WTC11 (cell line): ENCODE measurements at regions not wholly inside any gene's neighbourhood (a gene's known extent, or its start where the extent isn't known, plus 50 kb on each side); places are given as distances from the start of the nearest gene placed in this dataset.

Source experiments
- ATAC-seq: fragments of 200-7000 bp; cut with Tn5 transposase; 2 replicates; pipeline ENCODE4 v1.10.0; 2021; ENCODE audit warnings: mild to moderate bottlenecking, moderate library complexity
- CTCF ChIA-PET: fragments of 300-600 bp; sonication (Branson Sonifier 250); formaldehyde crosslinking; loops from one replicate; lab custom pipeline; 2021; ENCODE audit warnings: antibody characterized with exemption; lab: Charles Lee
- POLR2A ChIA-PET: fragments of 350-600 bp; sonication (Branson Sonifier 250); formaldehyde crosslinking; loops from one replicate; lab custom pipeline; 2021; ENCODE audit warnings: antibody characterized with exemption; lab: Charles Lee
- DNase-seq: peaks from one replicate; pipeline ENCODE4 v3.0.0; 2021; ENCODE audit warnings: low spot score
- H3K27ac Mint-ChIP-seq: 2 replicates; pipeline ENCODE4 v1.8.0; 2021; ENCODE audit warnings: mixed read lengths
- H3K27me3 Mint-ChIP-seq: 2 replicates; pipeline ENCODE4 v1.8.0; 2021; ENCODE audit warnings: low read depth, mild to moderate bottlenecking, moderate library complexity, mixed read lengths
- H3K36me3 Mint-ChIP-seq: 2 replicates; pipeline ENCODE4 v1.8.0; 2021; ENCODE audit warnings: mixed read lengths
- H3K4me1 Mint-ChIP-seq: 2 replicates; pipeline ENCODE4 v1.8.0; 2022; ENCODE audit warnings: mixed read lengths
- H3K4me3 Mint-ChIP-seq: 2 replicates; pipeline ENCODE4 v1.8.0; 2021; ENCODE audit warnings: mild to moderate bottlenecking, moderate library complexity, mixed read lengths
- H3K9me3 Mint-ChIP-seq: 2 replicates; pipeline ENCODE4 v1.8.0; 2021; ENCODE audit warnings: mixed read lengths
- EMX1 ChIP-seq: fragments of 250-450 bp; sonication (Bioruptor Pico); IDR thresholded peaks from 2 replicates; pipeline ENCODE4 v1.8.0; 2021; ENCODE audit warnings: mild to moderate bottlenecking
- GRHL2 ChIP-seq: fragments of 250-450 bp; sonication (Bioruptor Pico); IDR thresholded peaks from 2 replicates; pipeline ENCODE4 v1.8.0; 2022; ENCODE audit warnings: mild to moderate bottlenecking, moderate library complexity; ENCODE audit not compliant: insufficient replicate concordance, severe bottlenecking
- NFYB ChIP-seq: sonication (generic); formaldehyde crosslinking; conservative IDR thresholded peaks from 2 replicates; pipeline ENCODE4 v1.8.0; 2022; ENCODE audit warnings: low read depth, missing genetic modification reagents
- TEAD4 ChIP-seq: sonication (generic); formaldehyde crosslinking; IDR thresholded peaks from 2 replicates; pipeline ENCODE4 v1.8.0; 2022; ENCODE audit warnings: mild to moderate bottlenecking, missing genetic modification reagents
- ZNF317 ChIP-seq: sonication (generic); formaldehyde crosslinking; IDR thresholded peaks from 2 replicates; pipeline ENCODE4 v1.8.1; 2023; ENCODE audit warnings: low read depth, mild to moderate bottlenecking, moderate library complexity, missing genetic modification reagents, borderline replicate concordance
- TF ChIP-seq, protein P1 (sequence below): sonication (generic); formaldehyde crosslinking; IDR thresholded peaks from 2 replicates; pipeline ENCODE4 v1.8.0; 2023; ENCODE audit warnings: mild to moderate bottlenecking, missing genetic modification reagents
- TF ChIP-seq, protein P2 (sequence below): sonication (generic); formaldehyde crosslinking; IDR thresholded peaks from 2 replicates; pipeline ENCODE4 v1.8.1; 2023; ENCODE audit warnings: mild to moderate bottlenecking, missing genetic modification reagents
- TF ChIP-seq, protein P3 (sequence below): sonication (generic); formaldehyde crosslinking; IDR thresholded peaks from 2 replicates; pipeline ENCODE4 v1.8.0; 2022; ENCODE audit warnings: mild to moderate bottlenecking, missing genetic modification reagents
- TF ChIP-seq, protein P4 (sequence below): sonication (generic); formaldehyde crosslinking; IDR thresholded peaks from 2 replicates; pipeline ENCODE4 v1.8.0; 2022; ENCODE audit warnings: missing genetic modification reagents

DNA sequence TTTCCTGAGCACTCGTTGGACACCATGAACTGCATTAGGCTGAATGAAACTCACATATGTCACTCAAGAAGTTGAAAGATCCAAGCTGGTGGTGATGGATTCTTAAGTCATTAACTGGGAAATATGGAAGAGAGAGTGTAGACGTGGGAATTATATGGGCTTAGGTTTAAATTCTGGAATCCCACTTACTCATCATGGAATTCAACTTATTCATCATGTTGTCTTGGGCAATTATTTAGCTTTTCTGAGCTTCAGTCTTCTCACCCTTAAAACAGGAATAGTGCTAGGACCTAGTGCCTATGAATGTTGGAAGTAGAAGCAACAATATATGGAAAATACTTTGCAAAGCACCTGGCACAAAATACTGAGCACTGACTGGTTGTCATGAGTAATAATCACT, 292.4 kb upstream of the TBX3 start:
- Mint-ChIP-seq H3K4me1 (no peaks in the 10 kb centered on the region), H3K36me3 (no peaks in the 10 kb centered on the region), H3K9me3 (0 out of 2 replicates have a peak, but pooled peaks cover 4% of the 10 kb centered on the region), H3K27me3 (no peaks in the 10 kb centered on the region; the same call in 1 of the 2 replicates)
- ATAC-seq (no peak), DNase-seq (no peak)
- TF ChIP-seq, protein P1, sequence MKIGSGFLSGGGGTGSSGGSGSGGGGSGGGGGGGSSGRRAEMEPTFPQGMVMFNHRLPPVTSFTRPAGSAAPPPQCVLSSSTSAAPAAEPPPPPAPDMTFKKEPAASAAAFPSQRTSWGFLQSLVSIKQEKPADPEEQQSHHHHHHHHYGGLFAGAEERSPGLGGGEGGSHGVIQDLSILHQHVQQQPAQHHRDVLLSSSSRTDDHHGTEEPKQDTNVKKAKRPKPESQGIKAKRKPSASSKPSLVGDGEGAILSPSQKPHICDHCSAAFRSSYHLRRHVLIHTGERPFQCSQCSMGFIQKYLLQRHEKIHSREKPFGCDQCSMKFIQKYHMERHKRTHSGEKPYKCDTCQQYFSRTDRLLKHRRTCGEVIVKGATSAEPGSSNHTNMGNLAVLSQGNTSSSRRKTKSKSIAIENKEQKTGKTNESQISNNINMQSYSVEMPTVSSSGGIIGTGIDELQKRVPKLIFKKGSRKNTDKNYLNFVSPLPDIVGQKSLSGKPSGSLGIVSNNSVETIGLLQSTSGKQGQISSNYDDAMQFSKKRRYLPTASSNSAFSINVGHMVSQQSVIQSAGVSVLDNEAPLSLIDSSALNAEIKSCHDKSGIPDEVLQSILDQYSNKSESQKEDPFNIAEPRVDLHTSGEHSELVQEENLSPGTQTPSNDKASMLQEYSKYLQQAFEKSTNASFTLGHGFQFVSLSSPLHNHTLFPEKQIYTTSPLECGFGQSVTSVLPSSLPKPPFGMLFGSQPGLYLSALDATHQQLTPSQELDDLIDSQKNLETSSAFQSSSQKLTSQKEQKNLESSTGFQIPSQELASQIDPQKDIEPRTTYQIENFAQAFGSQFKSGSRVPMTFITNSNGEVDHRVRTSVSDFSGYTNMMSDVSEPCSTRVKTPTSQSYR (CRISPR knock-in tag): no peak
- TF ChIP-seq, protein P2, sequence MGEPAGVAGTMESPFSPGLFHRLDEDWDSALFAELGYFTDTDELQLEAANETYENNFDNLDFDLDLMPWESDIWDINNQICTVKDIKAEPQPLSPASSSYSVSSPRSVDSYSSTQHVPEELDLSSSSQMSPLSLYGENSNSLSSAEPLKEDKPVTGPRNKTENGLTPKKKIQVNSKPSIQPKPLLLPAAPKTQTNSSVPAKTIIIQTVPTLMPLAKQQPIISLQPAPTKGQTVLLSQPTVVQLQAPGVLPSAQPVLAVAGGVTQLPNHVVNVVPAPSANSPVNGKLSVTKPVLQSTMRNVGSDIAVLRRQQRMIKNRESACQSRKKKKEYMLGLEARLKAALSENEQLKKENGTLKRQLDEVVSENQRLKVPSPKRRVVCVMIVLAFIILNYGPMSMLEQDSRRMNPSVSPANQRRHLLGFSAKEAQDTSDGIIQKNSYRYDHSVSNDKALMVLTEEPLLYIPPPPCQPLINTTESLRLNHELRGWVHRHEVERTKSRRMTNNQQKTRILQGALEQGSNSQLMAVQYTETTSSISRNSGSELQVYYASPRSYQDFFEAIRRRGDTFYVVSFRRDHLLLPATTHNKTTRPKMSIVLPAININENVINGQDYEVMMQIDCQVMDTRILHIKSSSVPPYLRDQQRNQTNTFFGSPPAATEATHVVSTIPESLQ (CRISPR knock-in tag): no peak
- TF ChIP-seq ZNF317 (CRISPR knock-in tag) (no peak), GRHL2 (no peak), EMX1 (CRISPR knock-in tag) (no peak)
- TF ChIP-seq, protein P3, sequence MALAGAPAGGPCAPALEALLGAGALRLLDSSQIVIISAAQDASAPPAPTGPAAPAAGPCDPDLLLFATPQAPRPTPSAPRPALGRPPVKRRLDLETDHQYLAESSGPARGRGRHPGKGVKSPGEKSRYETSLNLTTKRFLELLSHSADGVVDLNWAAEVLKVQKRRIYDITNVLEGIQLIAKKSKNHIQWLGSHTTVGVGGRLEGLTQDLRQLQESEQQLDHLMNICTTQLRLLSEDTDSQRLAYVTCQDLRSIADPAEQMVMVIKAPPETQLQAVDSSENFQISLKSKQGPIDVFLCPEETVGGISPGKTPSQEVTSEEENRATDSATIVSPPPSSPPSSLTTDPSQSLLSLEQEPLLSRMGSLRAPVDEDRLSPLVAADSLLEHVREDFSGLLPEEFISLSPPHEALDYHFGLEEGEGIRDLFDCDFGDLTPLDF (CRISPR knock-in tag): no peak
- TF ChIP-seq, all 79 proteins: peak for 0
- Mint-ChIP-seq H3K4me3 (no peak overlapping the region), H3K27ac (no peak overlapping the region)
- POLR2A ChIA-PET: no interaction called here
- CTCF ChIA-PET: no interaction called here

DNA sequence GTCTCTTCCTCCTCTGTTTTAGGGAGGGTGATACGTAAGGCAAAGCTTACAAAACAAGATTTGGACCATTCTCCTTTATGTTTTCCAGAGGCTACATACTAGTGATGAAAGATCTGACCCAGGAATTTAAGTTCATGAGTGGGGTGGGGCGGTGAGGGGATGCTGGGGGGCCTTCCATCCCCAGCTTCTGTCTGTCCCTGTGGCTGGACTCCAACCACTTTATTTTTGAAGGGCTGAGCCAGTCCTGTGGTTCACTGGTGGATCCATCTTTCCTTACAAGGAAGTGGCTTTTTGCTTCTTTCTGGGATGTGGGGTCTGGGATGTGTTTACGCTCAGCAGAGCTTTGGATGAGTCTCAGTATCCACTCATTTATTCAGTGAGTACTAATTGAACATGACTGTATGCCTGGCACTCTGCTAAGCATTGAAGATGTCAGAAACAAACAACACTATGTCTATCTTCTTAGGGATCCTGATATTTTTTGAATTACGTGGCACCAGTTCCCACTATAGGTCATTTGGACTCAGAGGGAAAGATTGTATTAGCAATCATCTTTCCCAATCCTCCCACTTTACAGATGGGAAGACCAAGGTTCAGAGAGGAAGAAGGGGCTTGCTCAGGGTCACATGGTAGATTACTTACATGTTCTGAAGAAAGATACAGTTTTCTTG, 291.8 kb upstream of the TBX3 start:
- Mint-ChIP-seq H3K36me3 (no peaks in the 10 kb centered on the region), H3K4me1 (no peaks in the 10 kb centered on the region), H3K27ac (no peak overlapping the region), H3K27me3 (no peaks in the 10 kb centered on the region; the same call in 1 of the 2 replicates), H3K4me3 (no peak overlapping the region), H3K9me3 (peaks cover 7% of the 10 kb centered on the region; the same call in 1 of the 2 replicates)
- TF ChIP-seq, protein P4, sequence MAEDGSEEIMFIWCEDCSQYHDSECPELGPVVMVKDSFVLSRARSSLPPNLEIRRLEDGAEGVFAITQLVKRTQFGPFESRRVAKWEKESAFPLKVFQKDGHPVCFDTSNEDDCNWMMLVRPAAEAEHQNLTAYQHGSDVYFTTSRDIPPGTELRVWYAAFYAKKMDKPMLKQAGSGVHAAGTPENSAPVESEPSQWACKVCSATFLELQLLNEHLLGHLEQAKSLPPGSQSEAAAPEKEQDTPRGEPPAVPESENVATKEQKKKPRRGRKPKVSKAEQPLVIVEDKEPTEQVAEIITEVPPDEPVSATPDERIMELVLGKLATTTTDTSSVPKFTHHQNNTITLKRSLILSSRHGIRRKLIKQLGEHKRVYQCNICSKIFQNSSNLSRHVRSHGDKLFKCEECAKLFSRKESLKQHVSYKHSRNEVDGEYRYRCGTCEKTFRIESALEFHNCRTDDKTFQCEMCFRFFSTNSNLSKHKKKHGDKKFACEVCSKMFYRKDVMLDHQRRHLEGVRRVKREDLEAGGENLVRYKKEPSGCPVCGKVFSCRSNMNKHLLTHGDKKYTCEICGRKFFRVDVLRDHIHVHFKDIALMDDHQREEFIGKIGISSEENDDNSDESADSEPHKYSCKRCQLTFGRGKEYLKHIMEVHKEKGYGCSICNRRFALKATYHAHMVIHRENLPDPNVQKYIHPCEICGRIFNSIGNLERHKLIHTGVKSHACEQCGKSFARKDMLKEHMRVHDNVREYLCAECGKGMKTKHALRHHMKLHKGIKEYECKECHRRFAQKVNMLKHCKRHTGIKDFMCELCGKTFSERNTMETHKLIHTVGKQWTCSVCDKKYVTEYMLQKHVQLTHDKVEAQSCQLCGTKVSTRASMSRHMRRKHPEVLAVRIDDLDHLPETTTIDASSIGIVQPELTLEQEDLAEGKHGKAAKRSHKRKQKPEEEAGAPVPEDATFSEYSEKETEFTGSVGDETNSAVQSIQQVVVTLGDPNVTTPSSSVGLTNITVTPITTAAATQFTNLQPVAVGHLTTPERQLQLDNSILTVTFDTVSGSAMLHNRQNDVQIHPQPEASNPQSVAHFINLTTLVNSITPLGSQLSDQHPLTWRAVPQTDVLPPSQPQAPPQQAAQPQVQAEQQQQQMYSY (CRISPR knock-in tag): no peak
- no peak for TF ChIP-seq NFYB (CRISPR knock-in tag)
- CTCF ChIA-PET: no interaction called here
- POLR2A ChIA-PET: no interaction called here
- no peak for ATAC-seq
- no peak for DNase-seq

DNA sequence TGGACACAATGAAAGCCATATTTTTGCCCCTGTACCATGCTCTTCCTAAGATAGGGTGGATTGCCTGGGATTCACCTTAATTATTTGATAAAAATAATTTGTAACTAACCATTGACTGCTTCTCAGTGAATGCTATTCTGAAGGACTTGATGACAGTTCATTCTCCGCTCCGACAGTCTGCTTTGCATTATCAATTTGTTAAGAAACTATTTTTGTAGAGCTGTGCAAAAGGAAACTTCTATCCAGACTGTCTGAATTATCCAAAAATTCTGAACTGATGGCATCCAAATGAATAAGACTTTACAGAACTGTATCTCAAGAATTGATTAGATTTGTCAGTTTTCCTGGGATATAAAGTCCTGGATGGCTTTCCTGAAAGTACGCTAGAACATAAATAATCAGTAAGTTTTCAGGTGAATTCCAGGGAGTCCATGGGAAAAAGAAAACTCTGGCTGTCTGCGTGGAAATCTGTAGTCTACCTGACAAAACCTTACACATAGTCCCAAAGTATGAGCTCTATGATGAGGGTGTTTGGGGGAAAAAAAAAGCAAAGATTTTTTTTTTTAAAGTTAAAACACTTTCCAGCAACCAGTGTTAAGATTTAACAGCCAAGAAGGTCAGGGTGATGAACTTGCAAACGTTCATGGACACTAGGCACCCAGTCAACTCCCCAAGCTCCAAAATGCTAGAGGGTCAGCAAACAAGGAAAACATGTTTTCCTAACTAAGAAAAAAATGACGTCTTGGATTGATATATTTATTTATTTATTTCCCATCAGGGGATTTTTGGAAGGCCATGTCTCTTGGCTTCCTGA, 291.1 kb upstream of the TBX3 start:
- DNase-seq (no peak), ATAC-seq (no peak)
- H3K36me3 Mint-ChIP-seq: no peaks in the 10 kb centered on the region
- no peak overlapping the region for H3K27ac Mint-ChIP-seq
- no peak overlapping the region for H3K4me3 Mint-ChIP-seq
- CTCF ChIA-PET: no interaction called here
- no peaks in the 10 kb centered on the region for H3K4me1 Mint-ChIP-seq
- POLR2A ChIA-PET: no interaction called here
- H3K27me3 Mint-ChIP-seq: no peaks in the 10 kb centered on the region; the same call in 1 of the 2 replicates
- peaks cover 8% of the 10 kb centered on the region; the same call in 1 of the 2 replicates for H3K9me3 Mint-ChIP-seq
- TF ChIP-seq TEAD4: no peak
